HG03565 (cell line): ENCODE measurements at regions not wholly inside any gene's neighbourhood (a gene's known extent, or its start where the extent isn't known, plus 50 kb on each side); places are given as distances from the start of the nearest gene placed in this dataset.
"Not testable (repeated sequence)": the region's sequence is repeated elsewhere in the genome, so short reads cannot be mapped to it uniquely, and the experiment has no call there.

Experiments used
- ATAC-seq: cut with Tn5 transposase; IDR thresholded peaks from one replicate; pipeline ENCODE4 v1.9.1; 2021; ENCODE audit warnings: mild to moderate bottlenecking, moderate library complexity; ENCODE audit not compliant: unreplicated experiment

DNA sequence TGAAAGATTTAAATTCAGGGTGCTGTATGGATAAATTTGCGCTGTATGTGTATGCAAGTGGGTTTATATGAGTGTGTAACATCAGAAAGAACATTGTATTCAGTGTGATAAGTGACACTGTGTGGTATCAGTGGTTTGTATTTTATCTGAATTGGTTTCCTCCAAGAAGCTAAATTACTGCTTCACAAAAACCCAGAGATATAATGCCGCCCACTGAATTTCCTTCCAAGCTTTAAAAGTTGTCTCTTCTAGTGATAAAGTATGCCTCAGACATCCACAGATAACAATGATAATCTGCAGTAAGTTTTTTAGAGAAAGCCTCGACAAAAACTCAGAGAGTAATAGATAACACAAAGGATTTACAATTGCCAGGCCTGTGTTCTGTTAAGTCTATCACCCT lies 710.6 kb upstream of the HS3ST1 start:
- no peak for ATAC-seq

- no peak for ATAC-seq
These were observed 709.8 kb upstream of the HS3ST1 start for GRCh38 chr4:12138488-12138887.

- no peak for ATAC-seq
These were observed 708.9 kb upstream of the HS3ST1 start for GRCh38 chr4:12137575-12137974.

DNA sequence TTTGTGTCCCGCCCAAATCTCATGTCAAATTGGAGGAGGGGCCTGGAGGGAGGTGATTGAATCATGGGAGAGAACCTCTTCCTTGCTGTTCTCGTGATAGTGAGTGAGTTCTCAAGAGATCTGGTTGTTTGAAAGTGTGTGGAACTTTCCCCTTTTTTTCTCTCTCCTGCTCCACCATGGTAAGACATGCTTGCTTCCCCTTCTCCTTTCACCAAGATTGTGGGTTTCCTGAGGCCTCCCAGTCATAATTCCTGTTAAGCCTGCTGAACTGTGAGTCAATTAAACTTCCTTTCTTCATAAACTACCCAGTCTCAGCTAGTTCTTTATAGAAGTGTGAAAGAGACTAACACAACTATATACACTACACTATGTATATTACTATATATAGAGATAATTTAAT lies 697.8 kb upstream of the HS3ST1 start:
- ATAC-seq, result no peak

GRCh38 chr4:12124138-12124537 lies 695.4 kb upstream of the HS3ST1 start:
- no peak for ATAC-seq

DNA sequence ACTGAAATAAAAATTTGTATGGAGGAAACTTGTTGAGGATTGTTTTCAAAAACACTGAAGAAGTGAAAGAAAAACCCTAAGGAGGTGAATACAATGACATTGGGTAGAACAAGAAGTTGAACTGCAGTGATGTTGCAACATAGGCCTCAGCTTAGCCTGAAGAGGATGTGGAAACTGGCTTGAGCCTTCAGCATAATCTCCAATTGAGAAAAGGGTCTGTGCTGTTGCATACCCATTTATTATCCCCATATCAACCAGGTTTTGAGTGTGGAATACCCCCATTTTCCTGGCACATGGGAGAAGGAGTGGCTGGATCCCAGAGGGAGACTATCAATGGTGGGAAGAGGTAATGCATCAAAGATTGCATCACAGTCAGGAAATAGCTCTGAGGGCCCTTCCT lies 695.0 kb upstream of the HS3ST1 start:
- ATAC-seq, result no peak

GRCh38 chr4:12122316-12122715 lies 693.6 kb upstream of the HS3ST1 start:
- no peak for ATAC-seq

- no peak for ATAC-seq
These were observed 692.3 kb upstream of the HS3ST1 start for GRCh38 chr4:12120968-12121367.

GRCh38 chr4:12118651-12119213 lies 690.0 kb upstream of the HS3ST1 start:
- ATAC-seq, result peak; percentile 87

GRCh38 chr4:12116009-12116552 lies 687.4 kb upstream of the HS3ST1 start:
- ATAC-seq, result no peak

GRCh38 chr4:12110627-12111026 lies 681.9 kb upstream of the HS3ST1 start:
- ATAC-seq, result no peak

DNA sequence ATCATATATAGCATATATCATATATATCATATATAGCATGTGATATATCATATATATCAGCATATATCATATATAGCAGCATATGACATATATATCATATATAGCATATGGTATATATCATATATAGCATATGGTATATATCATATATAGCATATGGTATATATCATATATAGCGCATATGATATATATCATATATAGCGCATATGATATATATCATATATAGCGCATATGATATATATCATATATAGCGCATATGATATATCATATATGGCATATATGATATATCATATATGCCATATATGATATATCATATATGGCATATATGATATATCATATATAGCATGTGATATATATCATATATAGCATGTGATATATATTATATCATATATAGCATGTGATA lies 680.4 kb upstream of the HS3ST1 start:
- not testable (repeated sequence) for ATAC-seq

GRCh38 chr4:12105519-12105918 lies 676.8 kb upstream of the HS3ST1 start:
- no peak for ATAC-seq

DNA sequence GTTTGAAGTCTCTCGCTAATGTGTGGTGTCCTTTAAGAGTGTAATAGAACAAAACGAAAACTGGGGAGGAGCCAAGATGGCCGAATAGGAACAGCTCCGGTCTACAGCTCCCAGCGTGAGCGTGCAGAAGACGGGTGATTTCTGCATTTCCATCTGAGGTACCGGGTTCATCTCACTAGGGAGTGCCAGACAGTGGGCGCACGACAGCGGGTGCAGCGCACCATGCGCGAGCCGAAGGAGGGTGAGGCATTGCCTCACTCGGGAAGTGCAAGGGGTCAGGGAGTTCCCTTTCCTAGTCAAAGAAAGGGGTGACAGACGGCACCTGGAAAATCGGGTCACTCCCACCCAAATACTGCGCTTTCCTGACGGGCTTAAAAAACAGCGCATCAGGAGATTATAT lies 661.2 kb upstream of the HS3ST1 start:
- not testable (repeated sequence) for ATAC-seq

DNA sequence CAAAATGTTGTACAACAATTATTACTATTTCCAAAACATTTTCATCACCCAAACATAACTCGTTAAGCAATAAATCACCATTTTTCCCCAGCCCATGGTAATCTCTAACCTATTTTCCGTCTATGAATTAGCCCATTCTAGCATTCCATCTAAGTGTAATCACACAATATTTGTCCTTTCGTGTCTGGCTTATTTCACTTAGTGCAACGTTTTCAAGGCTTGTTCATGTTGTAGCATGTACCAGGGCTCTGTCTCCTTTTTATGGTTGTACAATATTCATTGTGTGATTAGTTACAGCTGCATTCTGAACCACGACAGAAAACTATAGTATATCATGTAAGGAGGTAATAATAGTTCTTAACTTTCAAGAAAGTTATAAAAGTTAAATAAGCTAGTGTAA lies 656.0 kb upstream of the HS3ST1 start:
- no peak for ATAC-seq

GRCh38 chr4:12071316-12071715 lies 642.6 kb upstream of the HS3ST1 start:
- no peak for ATAC-seq

DNA sequence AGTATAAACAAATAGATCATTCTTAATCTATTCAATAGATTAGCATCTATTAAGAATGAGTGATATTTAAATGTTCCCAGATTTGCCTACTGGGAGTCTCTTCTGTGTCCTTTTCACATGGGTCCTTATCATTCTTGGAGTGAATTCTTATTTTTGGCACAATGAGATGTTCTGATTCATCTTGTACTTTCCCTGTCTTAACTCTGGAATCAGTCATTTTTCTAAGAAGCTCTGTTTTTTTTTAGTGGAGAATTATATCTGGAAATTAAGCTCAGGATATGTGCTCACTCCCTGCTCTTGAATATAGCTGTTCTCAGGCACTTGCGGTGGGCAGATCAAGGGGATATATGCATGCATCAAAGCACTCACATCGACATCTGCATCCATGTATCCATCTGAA lies 625.3 kb upstream of the HS3ST1 start:
- no peak for ATAC-seq

- ATAC-seq, result no peak
These were observed 624.9 kb upstream of the HS3ST1 start for GRCh38 chr4:12053556-12053955.

GRCh38 chr4:12050357-12050756 lies 621.7 kb upstream of the HS3ST1 start:
- ATAC-seq, result no peak

DNA sequence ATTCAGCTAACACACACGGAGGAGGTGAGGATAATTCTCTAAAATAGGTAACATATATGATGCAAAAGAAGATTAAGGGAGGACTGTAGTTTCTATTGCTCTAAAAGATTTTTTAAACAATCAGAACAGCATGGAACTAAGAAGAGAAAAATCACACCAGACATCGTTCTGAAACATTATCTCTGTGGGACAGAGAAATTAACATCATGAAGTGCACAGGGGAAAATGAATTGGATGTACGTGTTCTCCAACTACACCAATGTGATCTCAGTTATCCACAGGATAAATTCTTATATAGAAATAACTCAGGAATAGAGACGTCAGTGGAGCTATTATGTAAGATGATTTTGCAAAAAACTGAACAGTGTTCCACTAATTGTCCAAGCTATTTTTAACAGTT lies 614.1 kb upstream of the HS3ST1 start:
- ATAC-seq, result no peak

DNA sequence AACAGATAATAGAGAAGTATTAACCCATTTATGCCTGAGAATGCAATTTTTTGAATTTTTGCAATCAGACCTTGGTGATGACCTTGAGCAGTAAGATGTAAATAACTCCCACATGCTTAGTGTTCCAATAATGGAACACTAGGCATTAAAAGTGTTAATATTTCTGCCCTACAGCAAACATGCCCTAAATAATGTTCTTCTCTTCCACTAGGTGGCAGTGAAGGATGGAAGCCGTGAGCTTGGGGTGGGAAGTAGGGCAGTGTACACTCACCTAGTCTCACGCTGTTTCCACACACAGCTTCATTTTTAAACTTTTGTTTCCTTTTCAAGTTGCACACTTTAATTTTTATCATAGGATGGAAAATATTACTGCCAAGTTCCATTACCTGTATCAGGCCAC lies 613.1 kb upstream of the HS3ST1 start:
- no peak for ATAC-seq

GRCh38 chr4:12036450-12036849 lies 607.8 kb upstream of the HS3ST1 start:
- ATAC-seq, result no peak

- no peak for ATAC-seq
These were observed 599.6 kb upstream of the HS3ST1 start for GRCh38 chr4:12028258-12028657.
